RWPE2 (cell line): ENCODE measurements at regions not wholly inside any gene's neighbourhood (a gene's known extent, or its start where the extent isn't known, plus 50 kb on each side); places are given as distances from the start of the nearest gene placed in this dataset.

ENCODE experiments used
- ATAC-seq: fragments of 200-7000 bp; cut with Tn5 transposase; 3 replicates; pipeline ENCODE4 v1.9.1; 2021; ENCODE audit warnings: low read depth
- DNase-seq: peaks from one replicate; pipeline ENCODE4 v3.0.0-alpha.2; 2020; ENCODE audit warnings: low spot score
- H3K27ac ChIP-seq: fragments of 450-650 bp; 2 replicates; pipeline ENCODE4 v1.5.1; 2017; ENCODE audit warnings: mild to moderate bottlenecking; ENCODE audit not compliant: poor library complexity, severe bottlenecking
- H3K27me3 ChIP-seq: fragments of 250-450 bp; sonication (Bioruptor Pico); 2 replicates; pipeline ENCODE4 v1.5.1; 2021; ENCODE audit warnings: mild to moderate bottlenecking, moderate library complexity; ENCODE audit not compliant: insufficient read depth, poor library complexity, severe bottlenecking
- H3K36me3 ChIP-seq: fragments of 250-450 bp; sonication (Bioruptor Pico); 2 replicates; pipeline ENCODE4 v1.5.1; 2020; ENCODE audit warnings: low read depth, mild to moderate bottlenecking, moderate library complexity
- H3K4me1 ChIP-seq: fragments of 250-450 bp; sonication (Bioruptor Pico); 2 replicates; pipeline ENCODE4 v1.5.1; 2021; ENCODE audit warnings: mild to moderate bottlenecking, moderate library complexity; ENCODE audit not compliant: insufficient read depth, poor library complexity, severe bottlenecking
- H3K4me3 ChIP-seq: fragments of 250-450 bp; sonication (Bioruptor Pico); 2 replicates; pipeline ENCODE4 v1.5.1; 2021; ENCODE audit warnings: mild to moderate bottlenecking, moderate library complexity; ENCODE audit not compliant: severe bottlenecking
- H3K9me3 ChIP-seq: fragments of 250-450 bp; sonication (Bioruptor Pico); 2 replicates; pipeline ENCODE4 v1.5.1; 2021; ENCODE audit warnings: mild to moderate bottlenecking, moderate library complexity; ENCODE audit not compliant: severe bottlenecking
- CTCF ChIP-seq: fragments of 450-650 bp; IDR thresholded peaks from one replicate; pipeline ENCODE4 v1.5.1; 2017; ENCODE audit warnings: mild to moderate bottlenecking, moderate library complexity; ENCODE audit not compliant: poor library complexity, severe bottlenecking

- Histone ChIP-seq H3K36me3 (no peaks in the 10 kb centered on the region), H3K27me3 (no peaks in the 10 kb centered on the region), H3K4me3 (no peak overlapping the region), H3K9me3 (no peaks in the 10 kb centered on the region), H3K27ac (no peak overlapping the region), H3K4me1 (peaks cover 4% of the 10 kb centered on the region)
- no peak for ATAC-seq
- no peak for TF ChIP-seq CTCF
- no peak for DNase-seq
Observed at GRCh38 chr1:201645956-201646355, 107.0 kb downstream of the NAV1 start.

- Histone ChIP-seq H3K27me3 (no peaks in the 10 kb centered on the region), H3K27ac (no peak overlapping the region), H3K4me3 (no peak overlapping the region), H3K9me3 (no peaks in the 10 kb centered on the region), H3K4me1 (peaks cover 4% of the 10 kb centered on the region), H3K36me3 (no peaks in the 10 kb centered on the region)
- TF ChIP-seq CTCF = no peak
- DNase-seq (no peak), ATAC-seq (no peak)
Observed at GRCh38 chr1:201646411-201647022, 107.6 kb downstream of the NAV1 start.

GRCh38 chr1:201647094-201647493, 108.2 kb downstream of the NAV1 start:
- ATAC-seq (no peak), DNase-seq (no peak)
- Histone ChIP-seq H3K4me1 (peaks cover 4% of the 10 kb centered on the region), H3K27me3 (no peaks in the 10 kb centered on the region), H3K27ac (no peak overlapping the region), H3K4me3 (no peak overlapping the region), H3K36me3 (no peaks in the 10 kb centered on the region), H3K9me3 (no peaks in the 10 kb centered on the region)
- TF ChIP-seq CTCF = no peak

GRCh38 chr1:201647722-201648065, 108.8 kb downstream of the NAV1 start:
- DNase-seq (no peak), ATAC-seq (no peak)
- Histone ChIP-seq H3K9me3 (no peaks in the 10 kb centered on the region), H3K4me3 (no peak overlapping the region), H3K27me3 (no peaks in the 10 kb centered on the region), H3K4me1 (peaks cover 4% of the 10 kb centered on the region), H3K27ac (peak overlapping the region; percentile 51), H3K36me3 (no peaks in the 10 kb centered on the region)
- no peak for TF ChIP-seq CTCF

GRCh38 chr1:201648066-201648906, 109.4 kb downstream of the NAV1 start:
- TF ChIP-seq CTCF = no peak
- H3K36me3 ChIP-seq = no peaks in the 10 kb centered on the region
- peak; percentile 49 for ATAC-seq
- H3K27ac ChIP-seq = peak overlapping the region; percentile 51
- DNase-seq = no peak
- H3K27me3 ChIP-seq = no peaks in the 10 kb centered on the region
- peaks cover 4% of the 10 kb centered on the region for H3K4me1 ChIP-seq
- H3K4me3 ChIP-seq = peak overlapping the region; percentile 35
- no peaks in the 10 kb centered on the region for H3K9me3 ChIP-seq
